HG02678 (cell line): ENCODE measurements at regions not wholly inside any gene's neighbourhood (a gene's known extent, or its start where the extent isn't known, plus 50 kb on each side); places are given as distances from the start of the nearest gene placed in this dataset.

Source experiments
- ATAC-seq: cut with Tn5 transposase; IDR thresholded peaks from one replicate; pipeline ENCODE4 v1.9.1; 2021; ENCODE audit warnings: mild to moderate bottlenecking, moderate library complexity; ENCODE audit not compliant: unreplicated experiment

DNA sequence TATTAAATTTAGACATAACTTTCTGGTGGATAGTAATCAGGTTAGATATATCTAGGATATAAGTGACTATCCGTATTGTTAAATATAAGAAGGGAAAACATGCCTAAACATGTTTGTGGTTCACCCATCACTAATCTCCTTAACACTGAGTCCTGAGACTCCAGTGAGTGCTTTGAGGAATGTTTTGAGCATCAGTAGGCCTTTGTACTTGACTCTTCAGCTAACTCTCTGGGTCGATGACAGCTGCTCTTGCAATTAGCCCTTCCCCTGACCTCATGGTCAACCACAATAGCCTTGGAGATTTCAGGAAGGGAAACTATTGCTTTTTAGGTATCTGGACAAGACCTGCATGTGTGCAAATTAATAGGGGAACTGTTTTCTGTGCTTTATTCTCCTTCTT is 716.8 kb downstream of the EPHA4 start:
- no peak for ATAC-seq

DNA sequence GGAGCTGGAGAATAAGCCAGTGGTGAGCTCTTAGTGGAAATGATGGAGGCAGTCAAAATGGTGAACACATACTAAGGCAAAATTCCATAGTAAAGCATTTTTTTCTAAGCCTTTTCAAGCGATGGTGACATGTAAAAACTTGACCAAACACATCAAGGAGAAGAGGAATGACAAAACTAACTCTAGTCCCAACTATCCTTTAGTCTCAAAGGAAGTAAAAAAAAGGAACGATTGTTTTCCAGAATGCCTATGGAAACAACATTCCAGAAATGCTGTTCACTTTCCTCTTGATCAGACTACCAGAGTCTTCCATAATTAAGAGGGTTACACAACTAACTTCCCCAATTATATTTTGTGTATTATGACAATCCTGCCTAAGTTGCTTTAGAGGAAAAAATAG is 715.6 kb downstream of the EPHA4 start:
- ATAC-seq: no peak

DNA sequence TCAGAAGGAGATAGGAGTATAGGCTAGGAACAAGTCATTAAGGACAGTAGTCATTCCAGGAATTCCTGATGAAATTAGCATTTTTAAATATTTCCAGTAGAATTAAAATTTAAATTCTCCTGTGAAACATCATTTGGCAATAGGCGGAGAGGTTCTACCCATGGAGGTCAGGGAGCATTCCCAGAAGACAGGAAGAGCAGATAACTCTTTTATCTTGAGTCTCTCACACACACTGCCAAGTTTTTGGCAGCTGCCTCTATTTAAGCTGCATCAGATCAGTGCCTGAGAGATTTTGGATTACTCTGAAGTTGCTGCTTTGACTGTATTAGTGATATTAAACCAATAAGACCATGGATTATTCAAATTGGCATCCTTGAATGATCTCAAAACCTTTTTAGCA is 714.7 kb downstream of the EPHA4 start:
- ATAC-seq: no peak

DNA sequence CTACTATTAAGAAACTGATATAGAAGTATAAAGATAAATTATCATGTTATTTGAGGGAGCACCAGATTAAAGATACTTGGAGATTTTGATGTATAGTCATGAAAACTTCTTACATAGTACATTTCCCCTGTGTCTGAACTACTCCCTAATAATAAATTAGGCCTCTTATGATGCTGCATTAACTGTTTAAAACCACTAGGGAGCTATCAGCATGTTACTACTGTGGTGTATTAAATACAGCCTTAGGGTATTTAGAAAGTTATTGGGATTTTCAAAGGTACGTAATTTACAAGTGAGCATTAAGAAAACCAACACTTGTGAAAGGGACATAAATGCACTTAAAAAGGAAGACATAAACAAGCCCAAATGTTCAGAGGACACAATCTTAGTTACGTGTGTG is 714.0 kb downstream of the EPHA4 start:
- no peak for ATAC-seq

DNA sequence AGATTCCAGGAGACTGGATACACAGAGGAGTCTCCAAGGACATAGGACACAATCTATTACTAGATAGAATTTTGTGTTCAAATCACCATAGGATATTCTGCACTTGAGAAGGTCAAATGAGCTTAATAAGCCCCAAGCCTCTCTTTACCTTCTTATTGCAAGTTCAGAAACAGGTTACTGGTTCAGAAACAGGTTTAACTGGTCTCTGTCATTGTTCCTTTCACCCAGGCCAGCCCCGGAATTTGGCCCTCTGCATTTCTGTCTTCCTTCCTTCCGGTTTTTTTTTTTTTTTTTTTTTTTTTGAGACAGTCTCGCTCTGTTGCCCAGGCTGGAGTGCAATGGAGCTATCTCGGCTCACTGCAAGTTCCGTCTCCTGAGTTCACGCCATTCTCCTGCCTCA is 700.2 kb downstream of the EPHA4 start:
- no peak for ATAC-seq

- ATAC-seq: no peak
Measured at GRCh38 chr2:220876080-220876824, 695.9 kb downstream of the EPHA4 start.

GRCh38 chr2:220877491-220877890 is 694.6 kb downstream of the EPHA4 start:
- ATAC-seq: no peak

- no peak for ATAC-seq
Measured at GRCh38 chr2:220877897-220878296, 694.2 kb downstream of the EPHA4 start.

DNA sequence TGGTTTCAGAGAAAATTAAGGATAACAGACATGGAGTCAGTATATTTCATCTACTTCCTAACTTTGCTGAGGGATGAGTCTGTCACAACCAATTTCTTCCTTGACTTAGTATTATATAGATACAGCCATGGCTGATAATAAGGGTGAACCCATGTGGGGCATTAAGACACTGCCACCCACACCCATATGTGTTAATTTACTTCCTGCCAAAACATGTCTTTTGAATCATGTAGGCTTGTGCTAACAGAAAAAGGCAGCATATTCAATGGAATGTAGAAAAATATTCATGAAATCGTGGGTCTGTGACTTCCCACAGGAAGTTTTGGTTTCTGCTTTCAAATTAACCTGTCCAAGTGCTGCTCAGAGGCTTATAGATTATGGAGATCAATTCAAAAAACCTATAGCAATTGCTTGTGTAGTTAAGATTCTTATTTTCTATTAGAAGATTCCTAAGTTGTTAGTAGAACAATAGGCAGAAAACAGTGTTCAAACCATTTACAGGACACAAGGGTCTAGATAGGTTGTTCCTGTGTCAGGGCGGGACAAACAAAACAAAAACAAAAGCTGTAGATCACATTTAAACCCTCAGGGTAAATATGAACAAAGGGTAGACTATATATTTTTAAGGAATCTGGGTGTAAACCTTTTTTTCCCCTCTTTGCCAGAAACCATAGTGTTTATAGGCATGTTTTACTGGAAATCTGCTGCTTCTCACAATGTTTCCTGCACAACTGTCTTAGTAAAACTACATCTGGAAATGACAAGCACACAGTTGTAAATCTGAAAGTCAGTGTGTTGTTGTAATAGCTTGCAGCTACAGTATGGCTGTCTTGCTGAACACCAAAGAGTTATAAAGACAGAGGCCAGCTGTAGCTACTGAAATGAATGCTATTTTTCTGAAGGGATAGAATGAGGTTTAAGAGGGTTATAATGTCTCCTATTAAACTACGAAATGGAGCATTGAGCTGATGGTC is 691.2 kb downstream of the EPHA4 start:
- ATAC-seq: no peak

DNA sequence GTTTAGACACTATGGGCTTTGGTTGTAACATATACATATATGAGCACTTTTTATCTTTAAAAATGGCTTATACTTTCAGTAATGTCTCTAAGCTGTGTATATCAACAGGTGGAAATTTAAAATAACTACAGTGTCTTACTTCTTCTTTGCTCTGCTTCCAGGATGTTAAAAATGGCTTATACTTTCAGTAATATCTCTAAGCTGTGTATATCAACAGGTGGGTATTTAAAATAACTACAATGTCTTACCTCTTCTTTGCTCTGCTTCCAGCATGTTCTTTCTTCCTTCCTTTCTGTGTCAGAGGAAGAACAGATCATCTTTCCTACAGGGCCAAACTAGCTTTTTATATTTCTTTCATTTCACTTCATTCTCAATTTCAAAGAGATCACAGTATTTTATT is 689.6 kb downstream of the EPHA4 start:
- ATAC-seq: no peak

DNA sequence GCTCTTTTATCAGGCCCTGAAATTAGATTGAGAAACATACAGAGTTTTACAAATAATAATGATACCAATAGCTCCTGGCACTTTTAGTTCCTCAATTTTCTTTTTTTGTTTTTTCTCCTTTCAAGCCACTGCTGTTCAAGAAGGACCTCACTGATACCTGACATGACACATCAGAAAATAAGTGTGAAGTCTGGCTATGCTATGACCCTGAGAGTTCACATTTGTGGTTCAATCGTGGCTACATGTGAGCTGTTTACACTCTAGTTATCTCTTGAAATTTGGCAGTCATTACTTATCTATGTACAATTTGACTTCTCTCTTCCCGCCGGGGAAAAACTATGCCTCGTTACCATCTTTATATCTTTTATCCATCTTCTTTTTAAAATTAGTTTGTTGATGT is 686.5 kb downstream of the EPHA4 start:
- no peak for ATAC-seq

DNA sequence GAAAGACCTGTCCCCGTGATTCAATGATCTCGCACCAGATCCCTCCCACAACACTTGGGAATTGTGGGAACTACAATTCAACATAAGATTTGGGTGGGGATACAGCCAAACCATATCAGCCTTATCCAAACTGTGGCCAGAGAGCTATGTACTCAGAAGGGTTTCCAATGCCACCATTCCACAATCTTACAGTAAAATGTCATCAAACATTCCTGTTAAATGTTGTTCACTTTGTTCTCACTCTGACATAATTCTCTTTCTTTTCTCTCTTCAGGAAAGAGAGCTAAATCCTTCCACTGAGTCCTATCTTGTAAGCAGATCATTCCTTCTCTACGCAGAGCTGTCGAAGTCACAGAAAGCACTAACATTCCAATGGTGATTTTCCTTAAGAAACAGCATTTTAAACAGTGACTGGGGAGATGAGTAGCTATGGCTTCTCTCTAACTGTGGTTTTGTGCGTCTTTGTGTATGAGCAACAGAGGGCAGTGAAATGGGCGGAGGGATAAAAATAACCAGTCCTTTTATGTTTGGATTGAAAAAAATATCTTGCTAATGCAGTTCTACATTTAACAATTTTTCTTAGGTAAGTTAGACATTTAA is 684.7 kb downstream of the EPHA4 start:
- ATAC-seq: no peak

DNA sequence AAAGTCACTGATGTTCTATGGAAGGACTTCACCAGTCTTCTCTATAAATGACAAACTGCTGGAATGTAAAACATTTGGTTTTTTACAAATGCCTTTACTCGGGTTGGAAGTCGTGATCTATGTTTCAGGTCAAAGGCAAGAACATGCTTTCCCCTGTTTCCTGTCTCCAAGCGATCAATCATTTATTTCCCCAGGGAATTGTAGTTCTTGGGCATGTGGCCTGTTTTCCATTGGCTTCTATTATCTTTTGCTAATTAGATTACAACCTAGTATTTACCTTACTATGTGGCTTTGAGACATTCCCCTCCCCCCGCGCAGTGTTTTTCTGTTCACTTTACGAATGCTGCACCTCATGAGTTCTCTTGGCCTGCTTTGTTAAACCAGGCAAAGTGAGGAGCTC is 684.2 kb downstream of the EPHA4 start:
- no peak for ATAC-seq

DNA sequence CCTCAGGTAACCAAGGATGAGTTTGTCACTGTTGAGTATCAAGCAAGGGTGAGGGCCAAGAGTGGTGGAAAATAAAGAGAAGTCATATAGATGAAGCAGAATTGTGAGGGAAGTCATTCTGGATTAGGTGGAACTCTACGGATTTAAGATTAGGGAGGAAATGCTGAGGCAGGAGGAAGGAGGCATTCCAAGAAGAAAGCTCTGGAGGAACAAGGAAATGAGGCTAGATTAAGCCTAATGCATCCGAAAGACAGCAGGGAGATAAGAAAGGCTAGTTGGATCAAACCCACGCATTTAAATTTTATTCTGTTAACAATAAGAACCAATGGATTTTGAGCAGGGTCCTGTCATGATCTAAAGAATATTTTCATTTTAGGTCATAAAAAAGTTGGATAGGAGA is 681.2 kb downstream of the EPHA4 start:
- ATAC-seq: no peak

DNA sequence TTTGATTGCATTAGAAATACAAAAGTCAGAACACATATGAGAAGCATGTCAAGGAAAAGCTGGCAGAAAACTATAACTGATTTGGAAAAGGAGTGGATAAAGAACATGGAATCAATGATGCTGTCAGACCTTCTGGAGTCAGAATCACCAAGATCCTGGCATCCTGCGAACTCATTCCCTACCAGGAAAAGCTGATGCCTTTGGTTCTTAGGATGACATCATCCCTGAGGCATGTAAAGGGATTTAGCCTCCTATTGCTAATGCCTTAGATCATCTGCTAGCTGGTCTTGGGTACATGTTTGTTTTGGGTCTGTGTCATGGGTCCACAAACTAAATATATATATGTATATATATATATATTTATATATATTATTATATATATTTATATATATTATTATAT is 680.7 kb downstream of the EPHA4 start:
- ATAC-seq: no peak

- ATAC-seq: no peak
Measured at GRCh38 chr2:220892018-220892634, 680.0 kb downstream of the EPHA4 start.

GRCh38 chr2:220893411-220893810 is 678.7 kb downstream of the EPHA4 start:
- ATAC-seq: no peak

DNA sequence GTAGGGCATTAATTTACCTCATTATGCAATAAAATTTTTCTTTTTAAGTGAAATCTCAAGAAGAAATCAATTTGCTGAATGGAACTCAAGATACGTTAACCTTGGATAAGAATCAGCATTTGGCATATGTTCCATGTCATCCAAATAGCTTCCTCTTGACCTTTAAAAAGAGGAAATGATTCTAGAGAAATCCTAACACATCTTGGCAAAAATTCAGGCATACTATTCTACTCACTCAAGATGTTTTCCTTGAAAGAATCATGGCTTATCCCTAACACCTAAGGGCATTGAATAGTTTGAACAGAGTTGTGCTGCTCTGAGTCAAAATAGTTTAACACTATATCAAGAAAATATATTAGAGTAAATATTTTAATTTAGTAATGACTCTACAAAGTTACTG is 678.0 kb downstream of the EPHA4 start:
- no peak for ATAC-seq

GRCh38 chr2:220899492-220899891 is 672.6 kb downstream of the EPHA4 start:
- no peak for ATAC-seq

DNA sequence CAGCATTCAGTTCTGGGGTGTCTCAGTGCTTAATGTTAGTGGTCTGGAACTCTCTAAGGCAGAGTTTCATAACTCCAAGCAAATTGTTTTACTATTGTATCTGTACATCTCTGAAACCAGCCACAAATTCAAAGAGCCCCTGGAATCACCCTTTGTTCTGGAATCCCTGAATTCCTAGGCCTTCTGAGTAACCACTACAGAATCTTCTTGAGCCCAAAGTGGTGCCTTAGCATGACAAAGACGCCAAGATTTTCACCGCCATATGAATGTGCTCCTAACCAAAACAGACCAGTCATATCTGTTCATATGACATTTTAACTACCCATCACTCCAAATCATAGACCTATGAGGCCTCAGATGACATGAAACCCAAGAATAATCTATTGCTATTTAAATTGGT is 668.1 kb downstream of the EPHA4 start:
- no peak for ATAC-seq

DNA sequence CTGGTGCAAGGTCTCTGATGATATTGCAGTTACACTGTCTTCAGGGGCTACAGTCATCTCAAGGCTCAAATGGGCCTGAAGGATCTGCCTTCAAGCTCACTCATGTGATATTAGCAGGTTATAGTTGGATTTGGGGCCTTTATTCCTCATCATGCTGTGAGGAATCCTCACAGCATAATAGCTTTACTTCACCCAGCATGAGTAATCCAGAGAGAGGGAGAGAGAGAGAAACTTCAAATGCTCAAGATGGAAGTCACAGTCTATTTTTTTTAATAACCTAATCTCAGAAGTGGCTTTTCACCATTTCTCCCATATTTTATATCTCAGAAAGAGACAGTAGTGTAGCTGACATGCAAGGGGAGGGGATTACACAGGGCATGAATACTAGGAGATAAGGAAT is 658.7 kb downstream of the EPHA4 start:
- ATAC-seq: no peak
